ENCODE measurements at regions not wholly inside any gene's neighbourhood (a gene's known extent, or its start where the extent isn't known, plus 50 kb on each side); places are given as distances from the start of the nearest gene placed in this dataset.

DNA sequence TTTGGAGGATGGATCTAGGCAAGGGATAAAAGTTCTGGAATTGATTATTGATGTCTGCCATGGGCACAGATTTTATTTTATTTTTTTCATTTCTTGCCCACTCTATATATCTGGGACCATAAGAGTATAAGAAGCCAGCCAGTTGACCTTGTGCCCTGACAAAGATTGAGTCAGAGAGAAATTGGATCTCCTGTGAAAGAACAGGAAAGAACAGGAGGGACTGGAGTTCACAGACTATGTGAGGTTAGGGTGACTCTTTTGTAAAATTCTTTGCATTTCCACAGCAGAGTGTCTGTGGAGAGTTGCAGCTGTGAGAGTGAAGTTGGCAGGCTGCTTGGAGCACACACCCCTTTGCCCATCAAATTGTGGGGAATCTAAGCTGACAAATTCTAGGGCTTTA lies 358.4 kb upstream of the TBX3 start:
- H3K27me3 ChIP-seq, result no peaks in the 10 kb centered on the region
- H3K27ac ChIP-seq, result no peak overlapping the region
- no peaks in the 10 kb centered on the region for H3K4me1 ChIP-seq (ENCODE audit: low read depth)
- no peak overlapping the region for H3K4me3 ChIP-seq
- H3K36me3 ChIP-seq, result no peaks in the 10 kb centered on the region
- no peaks in the 10 kb centered on the region for H3K9me3 ChIP-seq (ENCODE audit: low read depth)
- DNase-seq (ENCODE audit: low read depth in 1 of 2, low spot score in 1 of 2), result no peak
- TF ChIP-seq, protein P1, sequence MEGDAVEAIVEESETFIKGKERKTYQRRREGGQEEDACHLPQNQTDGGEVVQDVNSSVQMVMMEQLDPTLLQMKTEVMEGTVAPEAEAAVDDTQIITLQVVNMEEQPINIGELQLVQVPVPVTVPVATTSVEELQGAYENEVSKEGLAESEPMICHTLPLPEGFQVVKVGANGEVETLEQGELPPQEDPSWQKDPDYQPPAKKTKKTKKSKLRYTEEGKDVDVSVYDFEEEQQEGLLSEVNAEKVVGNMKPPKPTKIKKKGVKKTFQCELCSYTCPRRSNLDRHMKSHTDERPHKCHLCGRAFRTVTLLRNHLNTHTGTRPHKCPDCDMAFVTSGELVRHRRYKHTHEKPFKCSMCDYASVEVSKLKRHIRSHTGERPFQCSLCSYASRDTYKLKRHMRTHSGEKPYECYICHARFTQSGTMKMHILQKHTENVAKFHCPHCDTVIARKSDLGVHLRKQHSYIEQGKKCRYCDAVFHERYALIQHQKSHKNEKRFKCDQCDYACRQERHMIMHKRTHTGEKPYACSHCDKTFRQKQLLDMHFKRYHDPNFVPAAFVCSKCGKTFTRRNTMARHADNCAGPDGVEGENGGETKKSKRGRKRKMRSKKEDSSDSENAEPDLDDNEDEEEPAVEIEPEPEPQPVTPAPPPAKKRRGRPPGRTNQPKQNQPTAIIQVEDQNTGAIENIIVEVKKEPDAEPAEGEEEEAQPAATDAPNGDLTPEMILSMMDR (IDR thresholded peaks at IDR 0.05; ENCODE audit: low read depth, low read length), result no peak

DNA sequence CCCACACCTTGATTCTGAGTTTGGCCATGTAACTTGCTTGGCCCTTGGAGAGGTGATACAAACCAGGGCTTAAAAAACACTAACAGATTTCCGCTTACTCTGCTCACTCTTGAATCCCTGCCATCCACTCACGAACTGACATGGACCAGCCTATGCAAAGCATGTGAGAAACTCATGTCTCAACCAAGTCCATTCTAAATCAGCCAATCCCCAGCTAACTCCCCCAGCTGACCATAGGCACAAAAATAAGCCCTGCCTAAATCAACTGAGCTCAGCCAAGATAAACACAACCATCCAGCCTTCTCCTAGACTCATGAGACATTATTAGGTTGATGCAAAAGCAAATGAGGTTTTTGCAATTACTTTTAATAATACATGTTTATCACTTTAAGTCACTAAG lies 353.9 kb upstream of the TBX3 start:
- no peaks in the 10 kb centered on the region for H3K27me3 ChIP-seq
- no peaks in the 10 kb centered on the region for H3K36me3 ChIP-seq
- TF ChIP-seq, protein P1 (IDR thresholded peaks at IDR 0.05; ENCODE audit: low read depth, low read length), result no peak
- no peaks in the 10 kb centered on the region for H3K4me1 ChIP-seq (ENCODE audit: low read depth)
- H3K4me3 ChIP-seq, result no peak overlapping the region
- DNase-seq (ENCODE audit: low read depth in 1 of 2, low spot score in 1 of 2), result peak in 1 of 2 donors; percentile 39
- no peaks in the 10 kb centered on the region for H3K9me3 ChIP-seq (ENCODE audit: low read depth)
- no peak overlapping the region for H3K27ac ChIP-seq

DNA sequence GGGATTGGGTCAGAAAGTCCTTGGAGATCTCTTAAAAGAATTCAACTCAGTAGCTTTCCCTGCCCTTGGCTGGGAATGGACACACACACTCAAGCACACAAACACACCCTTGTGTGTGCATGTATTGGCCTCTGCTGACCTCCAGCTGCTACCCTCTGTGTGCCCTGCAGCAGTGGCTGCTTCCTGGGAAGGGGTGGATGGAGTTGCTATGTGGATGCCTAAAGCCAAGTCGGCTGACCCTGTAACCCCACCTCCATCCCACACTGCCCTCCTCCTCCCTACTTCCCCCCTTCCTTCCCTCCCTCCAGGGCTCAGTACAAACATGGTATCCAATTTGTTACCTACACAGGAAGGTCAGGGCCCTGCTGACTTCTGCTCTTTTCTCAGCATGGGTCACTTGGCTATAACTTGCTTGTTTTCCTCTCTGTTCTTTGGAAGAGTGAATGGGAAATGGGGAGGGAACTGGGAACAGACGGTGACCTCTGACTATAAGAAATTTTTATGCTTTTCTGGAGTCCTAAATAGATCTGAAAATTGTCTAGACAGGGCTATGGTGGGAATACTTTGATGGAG lies 351.6 kb upstream of the TBX3 start:
- no peak for DNase-seq (ENCODE audit: low read depth in 1 of 2, low spot score in 1 of 2)
- H3K27me3 ChIP-seq, result no peaks in the 10 kb centered on the region
- H3K9me3 ChIP-seq (ENCODE audit: low read depth), result no peaks in the 10 kb centered on the region
- no peaks in the 10 kb centered on the region for H3K4me1 ChIP-seq (ENCODE audit: low read depth)
- no peaks in the 10 kb centered on the region for H3K36me3 ChIP-seq
- H3K4me3 ChIP-seq, result no peak overlapping the region
- TF ChIP-seq, protein P1 (IDR thresholded peaks at IDR 0.05; ENCODE audit: low read depth, low read length), result no peak
- H3K27ac ChIP-seq, result no peak overlapping the region

DNA sequence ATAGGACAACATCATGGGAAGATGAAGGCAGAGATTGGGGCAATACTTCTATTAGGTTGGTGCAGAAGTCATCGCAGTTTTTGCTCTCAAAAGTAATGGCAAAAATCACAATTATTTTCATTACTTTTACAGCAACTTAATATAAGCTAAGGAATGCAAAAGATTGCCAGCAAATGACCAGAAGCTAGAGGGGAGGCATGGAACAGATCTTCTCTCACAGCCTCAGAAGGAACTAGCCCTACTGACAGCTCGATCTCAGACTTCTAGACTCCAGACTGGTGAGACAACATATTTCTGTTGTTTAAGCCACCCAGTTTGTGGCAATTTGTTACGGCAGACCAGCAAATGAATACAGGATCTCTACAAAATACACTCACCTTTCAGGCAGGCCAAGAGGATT lies 348.5 kb upstream of the TBX3 start:
- no peak overlapping the region for H3K4me3 ChIP-seq
- TF ChIP-seq, protein P1 (IDR thresholded peaks at IDR 0.05; ENCODE audit: low read depth, low read length), result no peak
- no peaks in the 10 kb centered on the region for H3K9me3 ChIP-seq (ENCODE audit: low read depth)
- DNase-seq (ENCODE audit: low read depth in 1 of 2, low spot score in 1 of 2), result no peak
- no peaks in the 10 kb centered on the region for H3K4me1 ChIP-seq (ENCODE audit: low read depth)
- no peak overlapping the region for H3K27ac ChIP-seq
- no peaks in the 10 kb centered on the region for H3K27me3 ChIP-seq
- H3K36me3 ChIP-seq, result no peaks in the 10 kb centered on the region

DNA sequence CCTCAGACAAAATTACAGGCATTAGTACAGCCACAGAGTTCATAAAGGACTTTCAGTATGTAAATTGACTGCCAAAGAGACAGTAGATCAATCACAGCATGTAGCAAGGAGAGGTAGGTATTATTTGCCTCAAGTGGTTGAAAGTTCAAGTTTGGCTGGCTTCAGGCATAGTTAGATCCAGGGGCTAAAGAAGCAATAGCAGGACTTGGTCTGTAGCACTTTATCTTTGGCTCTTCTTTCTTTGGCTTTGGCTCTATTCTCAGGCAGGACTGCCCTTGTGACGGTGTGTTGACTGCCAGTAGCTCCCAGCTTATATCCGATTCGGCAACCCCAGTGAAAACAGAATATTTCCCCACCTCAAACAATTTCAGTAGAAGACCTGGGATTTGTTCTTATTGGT lies 346.0 kb upstream of the TBX3 start:
- no peak for DNase-seq (ENCODE audit: low read depth in 1 of 2, low spot score in 1 of 2)
- Histone ChIP-seq H3K27ac (no peak overlapping the region), H3K4me3 (no peak overlapping the region), H3K4me1 (ENCODE audit: low read depth) (no peaks in the 10 kb centered on the region), H3K36me3 (no peaks in the 10 kb centered on the region), H3K9me3 (ENCODE audit: low read depth) (no peaks in the 10 kb centered on the region), H3K27me3 (no peaks in the 10 kb centered on the region)
- TF ChIP-seq, protein P1 (IDR thresholded peaks at IDR 0.05; ENCODE audit: low read depth, low read length), result no peak

DNA sequence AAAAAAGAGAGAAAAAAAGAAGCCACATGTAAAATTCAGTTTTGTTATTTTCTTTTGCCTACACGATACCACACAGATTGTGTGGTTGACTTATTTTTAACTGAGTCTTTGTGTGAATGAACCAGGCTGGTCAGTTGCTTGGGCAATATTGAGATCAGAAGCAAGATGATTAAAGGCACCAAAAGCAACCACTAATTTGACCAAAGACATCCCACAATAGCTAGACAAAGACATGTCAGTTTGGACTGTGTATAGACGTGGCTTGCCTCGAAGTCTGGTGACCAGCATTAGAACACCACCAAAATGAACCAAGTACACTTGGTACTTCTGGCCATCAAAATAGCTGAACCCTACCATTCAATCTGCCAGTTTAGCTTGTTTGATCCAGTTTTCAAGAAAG lies 340.6 kb upstream of the TBX3 start:
- no peaks in the 10 kb centered on the region for H3K36me3 ChIP-seq
- H3K9me3 ChIP-seq (ENCODE audit: low read depth), result no peaks in the 10 kb centered on the region
- TF ChIP-seq, protein P1 (IDR thresholded peaks at IDR 0.05; ENCODE audit: low read depth, low read length), result no peak
- H3K4me1 ChIP-seq (ENCODE audit: low read depth), result no peaks in the 10 kb centered on the region
- H3K27me3 ChIP-seq, result no peaks in the 10 kb centered on the region
- H3K4me3 ChIP-seq, result no peak overlapping the region
- DNase-seq (ENCODE audit: low read depth in 1 of 2, low spot score in 1 of 2), result no peak
- H3K27ac ChIP-seq, result no peak overlapping the region
